ENCODE measurements at regions not wholly inside any gene's neighbourhood (a gene's known extent, or its start where the extent isn't known, plus 50 kb on each side); places are given as distances from the start of the nearest gene placed in this dataset.

- TF ChIP-seq SPI1 (IDR thresholded peaks at IDR 0.05; ENCODE audit: low read depth, low read length) (no peak), POLR2A (IDR thresholded peaks at IDR 0.05; ENCODE audit: low read depth, low read length) (no peak)
These were observed 277.4 kb upstream of the KLF14 start for GRCh38 chr7:131011432-131011742.
